HCEC 1CT (cell line): ENCODE measurements at regions not wholly inside any gene's neighbourhood (a gene's known extent, or its start where the extent isn't known, plus 50 kb on each side); places are given as distances from the start of the nearest gene placed in this dataset.
A peak's percentile ranks its signal among the peaks of the same experiment; 100 is the strongest.
"Not testable (repeated sequence)": the region's sequence is repeated elsewhere in the genome, so short reads cannot be mapped to it uniquely, and the experiment has no call there.

ENCODE experiments used
- DNase-seq: peaks from one replicate; pipeline ENCODE4 v3.0.0-alpha.2; 2017

DNA sequence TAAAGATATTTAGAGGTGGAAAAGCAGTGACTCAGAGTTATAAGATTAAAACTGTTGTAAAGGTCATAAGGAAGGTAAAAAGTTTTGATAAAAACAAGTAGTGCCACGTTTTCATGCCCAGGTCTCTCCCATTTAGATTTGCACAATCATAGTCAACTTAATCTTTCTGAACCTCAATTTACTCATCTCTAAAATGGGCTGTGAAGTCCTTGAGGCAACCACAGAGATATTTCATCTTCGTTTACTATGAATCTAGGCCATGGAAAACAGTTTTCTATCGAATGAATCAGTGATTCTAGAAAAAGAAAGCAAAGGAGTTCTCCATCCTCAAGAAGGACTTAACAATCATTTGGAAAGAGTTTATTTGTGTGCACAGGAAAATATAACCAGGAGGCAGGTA lies 190.2 kb downstream of the EDN1 start:
- DNase-seq, result no peak

DNA sequence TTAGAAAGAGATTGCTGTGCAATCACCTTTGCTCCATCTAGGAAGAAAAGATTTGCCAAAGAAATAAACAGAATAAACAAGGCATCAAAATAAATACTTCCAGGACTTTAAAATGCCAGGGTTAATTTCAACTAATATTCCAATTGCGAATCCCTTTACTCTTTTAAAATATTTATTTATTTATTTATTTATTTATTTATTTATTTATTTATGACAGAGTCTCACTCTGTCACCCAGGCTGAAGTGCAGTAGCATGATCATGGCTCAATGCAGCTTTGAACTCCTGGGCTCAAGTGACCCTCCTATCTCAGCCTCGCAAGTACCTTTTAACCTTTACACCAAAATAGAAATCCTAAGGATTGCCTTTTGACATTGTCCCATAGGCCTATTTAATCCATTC lies 191.1 kb downstream of the EDN1 start:
- DNase-seq, result no peak

GRCh38 chr6:12481850-12482249 lies 191.7 kb downstream of the EDN1 start:
- no peak for DNase-seq

GRCh38 chr6:12482386-12483375 lies 192.5 kb downstream of the EDN1 start:
- DNase-seq, result peak; percentile 21

DNA sequence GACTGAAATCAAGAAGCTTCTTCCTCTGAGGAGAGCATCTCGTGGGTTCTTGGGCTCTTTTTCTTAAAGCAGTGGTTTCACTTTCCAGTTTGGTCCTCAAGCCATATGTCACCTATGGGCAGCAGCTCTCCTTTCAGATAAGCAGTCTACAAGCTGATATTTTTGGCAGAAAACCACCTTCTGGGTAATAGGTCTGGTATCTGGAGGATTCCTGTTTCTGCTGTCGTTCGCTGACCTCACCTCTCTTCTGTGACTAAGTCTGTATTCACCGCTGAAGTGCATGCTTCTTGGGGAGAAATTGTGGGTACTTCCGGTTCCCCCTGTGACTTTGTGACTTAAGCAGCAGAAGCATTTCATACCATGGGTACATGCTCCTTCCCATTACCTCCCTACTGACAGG lies 193.6 kb downstream of the EDN1 start:
- DNase-seq, result peak; percentile 94

- DNase-seq, result no peak
These were observed 194.4 kb downstream of the EDN1 start for GRCh38 chr6:12484519-12484918.

DNA sequence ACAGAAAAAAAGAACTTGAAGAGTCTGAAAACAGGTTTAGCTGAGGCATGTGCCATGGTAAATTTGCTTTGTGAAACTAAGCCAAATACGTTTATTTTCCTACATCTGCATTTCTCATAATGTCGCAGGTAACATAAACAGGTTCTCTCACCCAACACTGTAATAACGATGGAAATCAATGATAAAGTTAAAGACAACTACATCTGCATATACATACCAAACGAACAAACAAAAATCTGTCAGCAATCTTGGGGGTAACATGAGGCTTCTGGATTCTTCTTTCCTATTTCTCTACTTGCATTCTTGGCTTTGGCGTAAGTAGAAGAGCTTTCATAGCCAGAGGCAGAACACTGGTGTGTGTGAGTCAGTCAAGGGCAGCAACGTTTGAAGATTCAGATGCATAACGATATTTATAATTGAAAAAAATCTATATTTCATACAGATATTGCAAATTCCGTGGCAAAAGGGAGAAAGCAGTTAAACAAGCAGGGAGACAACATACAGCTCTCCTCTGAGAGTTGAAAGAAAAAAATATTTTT lies 195.1 kb downstream of the EDN1 start:
- no peak for DNase-seq

- DNase-seq, result no peak
These were observed 195.7 kb downstream of the EDN1 start for GRCh38 chr6:12485837-12486236.

DNA sequence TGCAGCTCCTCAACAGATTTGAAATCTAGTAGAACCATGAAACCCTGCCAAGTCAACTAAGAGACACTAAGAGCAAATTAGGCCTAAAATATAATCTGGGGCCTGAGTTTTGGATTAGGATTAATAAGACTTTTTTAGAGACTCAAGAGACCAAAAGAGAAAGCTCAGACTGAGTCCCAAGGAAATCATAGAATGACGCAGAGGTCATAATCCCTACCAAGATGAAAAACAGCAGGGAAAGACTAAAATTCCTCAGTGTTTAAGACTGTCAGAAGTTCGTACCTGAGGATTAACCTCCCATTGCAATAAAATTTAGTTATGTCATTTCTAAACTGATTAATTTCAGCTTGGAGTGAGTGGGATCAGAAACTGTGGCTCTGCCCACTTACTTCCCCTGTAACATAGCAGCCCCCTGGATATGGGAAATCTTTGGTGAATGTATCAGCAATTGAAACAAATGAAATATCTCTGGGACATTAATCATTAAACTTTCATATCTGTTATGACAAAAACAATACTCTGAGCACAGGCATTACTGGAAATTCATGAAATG lies 200.3 kb downstream of the EDN1 start:
- DNase-seq, result peak; percentile 59

DNA sequence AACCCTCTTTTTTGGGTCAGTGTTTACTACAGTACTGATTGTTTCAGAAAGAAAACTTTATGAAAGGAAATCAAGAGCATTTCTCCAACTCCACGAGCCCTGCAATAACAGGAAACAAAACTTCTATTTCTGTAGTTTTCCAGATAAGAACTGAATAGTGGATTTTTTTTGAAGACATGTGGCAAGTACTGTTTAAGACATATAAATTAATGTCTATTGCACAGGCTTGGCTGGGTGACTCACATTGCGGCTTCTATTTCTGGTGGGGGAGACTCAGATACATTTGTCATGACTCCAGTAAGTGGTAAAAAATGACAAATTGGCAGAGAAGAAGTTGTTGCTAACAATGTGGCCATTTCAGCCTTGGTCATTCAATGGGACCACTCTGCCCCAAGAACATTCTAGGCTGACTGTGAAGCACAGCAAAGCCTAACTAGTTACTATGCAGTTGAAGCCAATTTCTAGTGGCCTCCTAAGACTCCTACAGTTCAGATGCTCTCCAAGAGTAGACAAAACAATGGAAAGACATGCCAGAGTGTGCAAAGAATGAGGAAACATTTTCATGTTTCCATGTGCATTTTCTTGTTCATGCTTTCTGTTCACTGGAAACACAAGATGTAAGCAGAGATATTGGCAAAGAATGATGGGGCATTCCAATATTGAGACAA lies 200.9 kb downstream of the EDN1 start:
- DNase-seq, result peak; percentile 95

- not testable (repeated sequence) for DNase-seq
These were observed 202.8 kb downstream of the EDN1 start for GRCh38 chr6:12492929-12493328.

GRCh38 chr6:12493446-12493845 lies 203.3 kb downstream of the EDN1 start:
- DNase-seq, result no peak

DNA sequence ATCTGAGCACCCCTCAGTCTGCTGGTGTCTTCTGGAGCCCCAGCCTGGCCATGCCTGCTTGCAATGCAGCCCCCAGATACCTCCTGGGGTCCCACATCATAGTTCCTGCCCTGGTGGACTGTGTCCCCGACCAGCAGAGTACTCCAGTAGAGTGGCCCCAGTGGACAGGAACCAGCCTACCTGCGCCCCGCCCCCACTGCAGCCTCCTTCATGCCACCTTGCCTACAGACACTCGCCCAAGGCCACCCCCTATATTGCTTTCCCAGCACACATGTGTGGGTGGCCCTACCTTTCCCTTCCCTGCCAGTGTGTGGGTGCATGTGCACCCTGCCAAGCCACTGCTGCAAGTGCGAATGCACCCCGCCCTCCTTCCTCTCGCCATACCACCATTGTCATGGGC lies 204.0 kb downstream of the EDN1 start:
- no peak for DNase-seq

DNA sequence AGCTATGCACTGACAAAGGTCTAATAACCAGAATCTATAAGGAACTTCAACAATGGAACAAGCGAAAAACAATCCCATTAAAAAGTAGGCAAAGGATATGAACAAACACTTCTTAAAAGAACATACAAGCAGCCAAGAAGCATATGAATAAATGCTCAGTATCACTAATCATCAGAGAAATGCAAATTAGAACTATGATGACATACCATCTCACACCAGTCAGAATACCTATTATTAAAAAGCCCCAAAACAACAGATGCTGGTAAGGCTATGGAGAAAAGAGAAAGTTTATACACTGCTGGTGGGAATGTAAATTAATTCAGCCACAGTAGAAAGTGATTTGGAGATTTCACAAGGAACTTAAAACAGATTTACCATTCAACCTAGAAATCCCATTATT lies 211.8 kb downstream of the EDN1 start:
- no peak for DNase-seq

DNA sequence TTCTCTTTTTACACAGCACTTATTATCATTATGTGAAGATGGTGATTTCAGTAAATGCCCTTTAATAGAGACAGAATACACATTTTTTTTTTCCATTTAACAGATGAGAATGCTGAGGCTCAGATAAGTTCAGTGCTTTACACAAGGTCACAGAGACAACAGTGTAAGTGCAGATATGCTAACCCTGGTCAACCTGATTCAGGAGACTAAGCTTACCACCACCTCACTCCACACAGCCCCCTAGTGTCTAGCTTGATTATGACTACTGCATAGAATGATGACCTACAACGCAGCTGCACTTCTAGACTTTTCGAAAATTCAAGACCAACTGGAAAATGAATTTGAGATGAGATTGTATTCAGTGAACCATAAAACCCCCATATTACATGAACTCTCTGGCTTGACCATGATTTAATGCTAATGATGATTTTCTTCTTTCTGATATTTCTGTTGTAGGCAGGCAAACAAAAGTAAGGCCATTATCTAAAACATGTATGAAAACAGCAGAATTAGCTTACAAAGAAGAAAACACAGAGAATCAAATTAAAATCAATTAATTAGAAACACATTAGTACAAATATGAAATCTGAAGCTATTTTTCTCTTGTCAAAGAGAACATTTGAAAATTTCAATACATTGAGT lies 212.1 kb upstream of the PHACTR1 start:
- DNase-seq, result peak; percentile 10

DNA sequence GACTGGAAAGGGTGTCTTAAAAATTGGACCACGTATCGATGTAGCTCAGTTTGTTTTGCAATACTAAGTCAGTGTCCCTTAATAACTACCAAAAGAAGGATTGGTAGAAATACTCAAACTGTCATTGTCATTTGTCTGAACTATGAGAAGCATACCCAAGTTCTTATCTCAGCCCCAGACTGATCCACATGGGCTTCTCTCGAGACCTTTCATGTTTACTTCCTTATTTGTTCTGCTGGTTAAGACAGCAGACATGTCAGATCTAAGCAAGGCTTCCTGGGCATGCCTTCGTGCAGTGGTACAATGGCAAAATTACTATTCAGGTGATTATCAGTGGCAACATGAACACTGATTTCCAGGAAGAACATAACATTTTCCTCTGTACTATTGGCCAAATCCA lies 211.1 kb upstream of the PHACTR1 start:
- no peak for DNase-seq

DNA sequence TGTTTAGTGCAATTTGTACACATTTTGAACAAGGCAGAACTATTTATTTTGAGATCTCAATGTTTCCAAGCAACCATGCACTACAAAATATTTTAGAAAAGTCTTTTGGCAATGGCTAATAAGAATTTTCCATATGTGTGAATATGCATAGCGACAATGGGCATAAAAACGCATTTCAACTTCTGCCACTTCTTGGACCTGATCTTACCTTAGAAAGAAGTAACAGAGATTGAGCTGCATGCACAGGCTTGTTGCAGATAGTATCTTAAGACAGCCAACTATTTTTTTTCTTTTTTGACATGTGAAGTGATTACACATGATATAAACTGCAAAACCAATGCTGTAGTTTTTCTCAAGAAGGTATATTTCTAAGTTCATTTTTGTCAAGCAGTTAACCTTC lies 210.4 kb upstream of the PHACTR1 start:
- no peak for DNase-seq

DNA sequence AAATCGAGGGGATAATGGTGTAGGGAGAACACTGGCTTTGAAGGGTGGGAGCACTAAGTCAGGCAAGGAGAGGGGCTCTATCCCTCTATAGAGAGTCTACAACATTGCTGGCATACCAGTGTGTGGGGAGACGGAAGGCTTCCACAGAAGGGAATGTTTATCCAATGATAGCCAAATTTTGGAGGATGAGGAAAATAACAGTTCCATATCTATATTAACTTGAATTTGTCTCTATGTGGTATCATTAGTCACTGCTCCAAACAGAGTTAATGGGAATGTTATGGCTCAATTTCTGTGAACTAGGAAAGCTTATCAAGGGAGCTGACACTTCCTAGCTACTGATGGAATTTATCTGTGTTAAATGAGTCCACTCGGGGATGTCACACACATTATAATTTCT lies 208.9 kb upstream of the PHACTR1 start:
- DNase-seq, result no peak

DNA sequence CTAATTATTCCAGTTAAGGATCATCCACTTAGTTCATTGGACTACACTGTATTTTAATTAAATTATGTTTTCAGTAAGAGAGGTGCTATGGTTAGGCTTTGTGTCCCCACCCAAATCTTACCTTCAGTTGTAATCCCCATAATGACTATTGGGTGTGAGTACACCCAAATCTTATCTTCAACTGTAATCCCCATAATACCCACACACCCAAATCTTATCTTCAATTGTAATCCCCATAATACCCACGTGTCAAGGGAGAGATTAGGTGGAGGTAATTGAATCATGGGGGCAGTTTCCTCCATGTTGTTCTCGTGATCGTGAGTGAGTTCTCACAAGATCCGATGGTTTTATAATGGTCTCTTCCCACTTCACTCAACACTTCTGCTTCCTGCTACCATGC lies 208.0 kb upstream of the PHACTR1 start:
- DNase-seq, result no peak

DNA sequence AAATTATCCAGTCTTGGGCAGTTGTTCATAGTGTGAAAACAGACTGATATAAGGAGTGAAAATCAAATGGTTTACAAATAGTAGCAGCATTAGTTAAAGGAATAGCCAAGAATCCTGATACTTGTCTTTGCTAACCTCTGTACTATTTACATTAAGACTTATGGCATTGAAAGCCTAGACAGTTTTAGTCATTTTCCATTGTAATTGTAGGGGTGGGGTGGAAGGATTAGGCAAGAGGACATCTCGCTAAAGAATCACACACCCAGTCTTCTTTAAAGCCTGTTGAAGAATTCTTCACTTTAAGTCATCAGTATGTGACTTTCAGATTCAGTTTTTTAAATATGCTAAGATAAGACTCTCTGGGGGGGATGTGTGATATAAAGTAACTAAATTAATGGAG lies 207.5 kb upstream of the PHACTR1 start:
- no peak for DNase-seq

- no peak for DNase-seq
These were observed 200.5 kb upstream of the PHACTR1 start for GRCh38 chr6:12516070-12516469.

DNA sequence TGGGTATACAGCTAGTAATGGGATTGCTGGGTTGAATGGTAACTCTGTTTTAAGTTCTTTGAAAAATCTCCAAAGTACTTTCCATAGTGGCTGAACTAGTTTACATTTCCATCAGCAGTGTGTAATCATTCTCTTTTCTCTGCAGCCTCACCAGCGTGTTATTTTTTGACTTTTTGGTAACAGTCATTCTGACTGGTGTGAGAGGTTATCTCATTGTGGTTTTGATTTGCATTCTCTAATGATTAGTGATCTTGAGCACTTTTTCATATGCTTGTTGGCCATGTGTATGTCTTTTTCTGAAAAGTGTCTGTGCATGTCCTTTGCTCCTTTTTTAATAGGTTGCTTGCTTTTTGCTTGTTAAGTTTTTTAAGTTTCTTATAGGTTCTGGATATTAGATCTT lies 194.2 kb upstream of the PHACTR1 start:
- DNase-seq, result no peak

DNA sequence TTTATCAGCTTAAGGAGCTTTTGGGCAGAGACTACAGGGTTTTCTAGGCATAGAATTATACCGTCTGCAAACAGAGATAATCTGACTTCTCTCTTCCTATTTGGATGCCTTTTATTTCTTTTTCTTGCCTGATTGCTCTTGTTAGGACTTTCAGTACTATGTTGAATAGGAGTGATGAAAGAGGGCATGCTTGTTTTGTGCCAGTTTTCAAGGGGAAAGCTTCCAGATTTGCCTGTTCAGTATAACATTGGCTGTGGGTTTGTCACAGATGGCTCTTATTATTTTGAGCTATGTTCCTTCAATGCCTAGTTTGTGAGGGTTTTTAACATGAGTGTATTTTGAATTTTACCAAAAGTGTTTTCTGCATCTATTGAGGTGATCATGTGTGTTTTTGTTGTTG lies 192.8 kb upstream of the PHACTR1 start:
- no peak for DNase-seq
